Adrenal gland (tissue), 5 donors: ENCODE measurements at regions not wholly inside any gene's neighbourhood (a gene's known extent, or its start where the extent isn't known, plus 50 kb on each side); places are given as distances from the start of the nearest gene placed in this dataset.

Experiments used
- POLR2A ChIP-seq, 2 donors: fragments of 450-650 bp; IDR thresholded peaks; one replicate each; pipeline ENCODE4 v1.6.1; 2017; ENCODE audit warnings: antibody characterized with exemption in 2 of 2, mild to moderate bottlenecking in 2 of 2, moderate library complexity in 1 of 2
- TF ChIP-seq, protein P1 (sequence below), 6 experiments: fragments of 450-650 bp in 4 of 6; fragments of 200-600 bp in 2 of 6; sonication (generic) in 1 of 6; IDR thresholded peaks; 1 replicate in 5 of 6; 2 replicates in 1 of 6; pipeline versions ENCODE4 v1.5.1 to v1.8.0; 2016 to 2021; ENCODE audit warnings: antibody characterized with exemption in 6 of 6, mild to moderate bottlenecking in 2 of 6, moderate library complexity in 1 of 6
- donor health status: DM: no; HTN: no; CAD: no.

DNA sequence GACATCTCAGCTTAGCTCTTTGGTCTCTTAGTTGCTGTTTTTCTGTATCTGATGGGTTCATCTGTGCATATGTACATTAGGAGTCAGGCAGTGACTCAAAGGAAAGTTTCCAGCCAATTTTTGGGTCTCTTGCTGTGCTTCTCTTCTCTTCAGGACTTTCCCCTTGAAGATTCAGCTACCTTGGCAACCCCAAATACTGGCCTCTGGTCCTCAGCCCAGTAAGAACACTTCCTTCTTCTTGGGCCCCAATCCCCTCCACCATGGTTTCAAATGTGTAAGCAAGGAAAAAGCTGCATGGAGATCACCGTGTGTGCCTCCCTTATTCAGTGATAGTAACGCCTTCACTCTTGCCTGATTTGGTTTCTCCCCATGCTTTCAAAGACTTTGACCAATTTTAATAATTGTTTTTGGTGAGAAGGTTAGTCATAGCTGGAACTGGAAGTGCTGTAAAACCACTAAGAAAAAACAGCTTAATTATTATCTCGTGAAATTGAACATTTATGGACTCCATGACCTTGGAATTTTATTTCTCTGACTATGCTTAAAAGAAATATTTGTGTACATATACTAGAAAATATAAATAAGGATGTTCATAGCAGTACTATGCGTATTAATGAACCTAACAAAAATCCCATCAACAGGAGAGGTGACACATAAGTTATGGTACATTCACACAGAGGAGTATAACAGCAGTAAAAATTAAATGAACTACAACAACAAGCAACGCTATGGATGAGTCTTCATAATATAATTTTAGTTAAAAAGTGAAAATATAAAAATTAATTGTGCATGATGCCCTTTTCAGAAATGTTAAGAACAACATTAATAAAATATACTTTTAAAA, 125.3 kb upstream of the BCL6 start:
- TF ChIP-seq, protein P1, sequence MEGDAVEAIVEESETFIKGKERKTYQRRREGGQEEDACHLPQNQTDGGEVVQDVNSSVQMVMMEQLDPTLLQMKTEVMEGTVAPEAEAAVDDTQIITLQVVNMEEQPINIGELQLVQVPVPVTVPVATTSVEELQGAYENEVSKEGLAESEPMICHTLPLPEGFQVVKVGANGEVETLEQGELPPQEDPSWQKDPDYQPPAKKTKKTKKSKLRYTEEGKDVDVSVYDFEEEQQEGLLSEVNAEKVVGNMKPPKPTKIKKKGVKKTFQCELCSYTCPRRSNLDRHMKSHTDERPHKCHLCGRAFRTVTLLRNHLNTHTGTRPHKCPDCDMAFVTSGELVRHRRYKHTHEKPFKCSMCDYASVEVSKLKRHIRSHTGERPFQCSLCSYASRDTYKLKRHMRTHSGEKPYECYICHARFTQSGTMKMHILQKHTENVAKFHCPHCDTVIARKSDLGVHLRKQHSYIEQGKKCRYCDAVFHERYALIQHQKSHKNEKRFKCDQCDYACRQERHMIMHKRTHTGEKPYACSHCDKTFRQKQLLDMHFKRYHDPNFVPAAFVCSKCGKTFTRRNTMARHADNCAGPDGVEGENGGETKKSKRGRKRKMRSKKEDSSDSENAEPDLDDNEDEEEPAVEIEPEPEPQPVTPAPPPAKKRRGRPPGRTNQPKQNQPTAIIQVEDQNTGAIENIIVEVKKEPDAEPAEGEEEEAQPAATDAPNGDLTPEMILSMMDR (IDR thresholded peaks at IDR 0.05), result no peak
- TF ChIP-seq POLR2A (IDR thresholded peaks at IDR 0.05), result no peak
